Hepatocyte (in vitro differentiated cells): ENCODE measurements at regions not wholly inside any gene's neighbourhood (a gene's known extent, or its start where the extent isn't known, plus 50 kb on each side); places are given as distances from the start of the nearest gene placed in this dataset.

ENCODE experiments used
- EZH2phosphoT487 ChIP-seq: fragments of 200-600 bp; sonication (generic); IDR thresholded peaks from one replicate; pipeline ENCODE4 v1.6.1; 2018; ENCODE audit warnings: antibody characterized with exemption, mild to moderate bottlenecking, low read depth, moderate library complexity; ENCODE audit not compliant: unreplicated experiment, severe bottlenecking
- TF ChIP-seq, protein P1 (sequence below): fragments of 200-600 bp; sonication (generic); IDR thresholded peaks from 2 replicates; pipeline ENCODE4 v1.5.1; 2016; ENCODE audit warnings: antibody characterized with exemption, mild to moderate bottlenecking; ENCODE audit not compliant: poor library complexity

DNA sequence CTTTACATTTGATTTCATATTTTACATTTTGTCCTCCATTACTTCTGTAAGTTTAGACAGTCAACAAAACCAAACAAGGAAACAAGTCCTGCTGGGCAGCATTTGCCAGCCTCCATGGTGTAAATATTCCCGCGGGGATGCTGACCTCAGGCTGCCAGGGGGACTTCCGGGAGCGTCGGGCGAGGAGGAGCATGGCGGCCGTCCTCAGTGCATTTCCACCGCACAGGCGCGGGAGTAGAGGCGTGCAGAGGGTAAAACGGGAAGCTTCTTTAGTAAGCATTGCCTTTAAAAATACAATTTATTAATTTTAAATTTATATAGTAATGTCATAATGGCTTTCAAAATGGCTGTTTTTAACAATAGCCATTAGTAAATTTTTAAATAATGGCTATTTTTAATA lies 385.3 kb upstream of the IRX4 start:
- TF ChIP-seq EZH2phosphoT487: no peak
- TF ChIP-seq, protein P1, sequence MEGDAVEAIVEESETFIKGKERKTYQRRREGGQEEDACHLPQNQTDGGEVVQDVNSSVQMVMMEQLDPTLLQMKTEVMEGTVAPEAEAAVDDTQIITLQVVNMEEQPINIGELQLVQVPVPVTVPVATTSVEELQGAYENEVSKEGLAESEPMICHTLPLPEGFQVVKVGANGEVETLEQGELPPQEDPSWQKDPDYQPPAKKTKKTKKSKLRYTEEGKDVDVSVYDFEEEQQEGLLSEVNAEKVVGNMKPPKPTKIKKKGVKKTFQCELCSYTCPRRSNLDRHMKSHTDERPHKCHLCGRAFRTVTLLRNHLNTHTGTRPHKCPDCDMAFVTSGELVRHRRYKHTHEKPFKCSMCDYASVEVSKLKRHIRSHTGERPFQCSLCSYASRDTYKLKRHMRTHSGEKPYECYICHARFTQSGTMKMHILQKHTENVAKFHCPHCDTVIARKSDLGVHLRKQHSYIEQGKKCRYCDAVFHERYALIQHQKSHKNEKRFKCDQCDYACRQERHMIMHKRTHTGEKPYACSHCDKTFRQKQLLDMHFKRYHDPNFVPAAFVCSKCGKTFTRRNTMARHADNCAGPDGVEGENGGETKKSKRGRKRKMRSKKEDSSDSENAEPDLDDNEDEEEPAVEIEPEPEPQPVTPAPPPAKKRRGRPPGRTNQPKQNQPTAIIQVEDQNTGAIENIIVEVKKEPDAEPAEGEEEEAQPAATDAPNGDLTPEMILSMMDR: no peak
